Common myeloid progenitor, CD34-positive (primary cell): ENCODE measurements at regions not wholly inside any gene's neighbourhood (a gene's known extent, or its start where the extent isn't known, plus 50 kb on each side); places are given as distances from the start of the nearest gene placed in this dataset.
A peak's percentile ranks its signal among the peaks of the same experiment; 100 is the strongest.
"Not testable (repeated sequence)": the region's sequence is repeated elsewhere in the genome, so short reads cannot be mapped to it uniquely, and the experiment has no call there.

Source experiments
- CTCF ChIA-PET: fragments of 350-600 bp; sonication (Branson Sonifier 250); formaldehyde crosslinking; loops from one replicate; lab custom pipeline; 2021; ENCODE audit warnings: antibody characterized with exemption; lab: Charles Lee
- POLR2A ChIA-PET: fragments of 350-600 bp; sonication (Branson Sonifier 250); formaldehyde crosslinking; loops from one replicate; lab custom pipeline; 2021; ENCODE audit warnings: antibody characterized with exemption; lab: Charles Lee
- DNase-seq, 3 donors: peaks; one replicate each; pipeline versions ENCODE4 v3.0.0 to v3.0.0-alpha.2; 2013
- H3K27ac ChIP-seq, 2 experiments: 1 replicate in 1 of 2; 2 replicates in 1 of 2; pipeline ENCODE4 v1.7.0; 2013; ENCODE audit warnings: inconsistent platforms in 2 of 2, low read length in 2 of 2, mild to moderate bottlenecking in 2 of 2, low read depth in 1 of 2, moderate library complexity in 1 of 2; ENCODE audit not compliant: severe bottlenecking in 2 of 2, insufficient read depth in 1 of 2, poor library complexity in 1 of 2
- H3K27me3 ChIP-seq, 5 experiments: replicated peaks in 2 of 5; 1 replicate in 3 of 5; 2 replicates in 2 of 5; pipeline versions ENCODE4 v1.6.1 to v1.7.0; 2013; ENCODE audit warnings: low read length in 4 of 5, mild to moderate bottlenecking in 2 of 5, moderate library complexity in 2 of 5, inconsistent platforms in 1 of 5; ENCODE audit not compliant: insufficient read depth in 5 of 5, control insufficient read depth in 4 of 5
- H3K36me3 ChIP-seq, 4 experiments: 1 replicate in 2 of 4; 2 replicates in 2 of 4; pipeline versions ENCODE4 v1.6.1 to v1.7.0; 2013; ENCODE audit warnings: low read length in 3 of 4, control low read depth in 1 of 4, mild to moderate bottlenecking in 1 of 4; ENCODE audit not compliant: control insufficient read depth in 4 of 4, insufficient read depth in 4 of 4
- H3K4me1 ChIP-seq, 4 experiments: 1 replicate in 3 of 4; 2 replicates in 1 of 4; pipeline versions ENCODE4 v1.6.1 to v1.7.1; 2013; ENCODE audit warnings: low read length in 3 of 4, mild to moderate bottlenecking in 3 of 4, control low read depth in 1 of 4, inconsistent platforms in 1 of 4, moderate library complexity in 1 of 4; ENCODE audit not compliant: control insufficient read depth in 4 of 4, insufficient read depth in 4 of 4; ENCODE audit errors: control extremely low read depth in 1 of 4
- H3K4me3 ChIP-seq, 7 experiments: 1 replicate in 4 of 7; 2 replicates in 3 of 7; pipeline versions ENCODE4 v1.5.1 to v1.7.0; 2013; ENCODE audit warnings: mild to moderate bottlenecking in 7 of 7, low read length in 6 of 7, moderate library complexity in 6 of 7, inconsistent platforms in 2 of 7, low read depth in 2 of 7, control low read depth in 1 of 7; ENCODE audit not compliant: insufficient read depth in 4 of 7, control insufficient read depth in 1 of 7; ENCODE audit errors: extremely low read depth in 1 of 7
- H3K9me3 ChIP-seq, 5 experiments: 1 replicate in 4 of 5; 2 replicates in 1 of 5; pipeline versions ENCODE4 v1.6.1 to v1.7.1; 2013; ENCODE audit warnings: low read length in 4 of 5, mild to moderate bottlenecking in 2 of 5, inconsistent platforms in 1 of 5, low read depth in 1 of 5, moderate library complexity in 1 of 5; ENCODE audit not compliant: control insufficient read depth in 4 of 5, insufficient read depth in 2 of 5; ENCODE audit errors: control extremely low read depth in 1 of 5
- WGBS: methylation state at CpG from one replicate; pipeline ENCODE4 v1.1.5; 2013; ENCODE audit not compliant: insufficient coverage; 5-methylcytosine and 5-hydroxymethylcytosine counted together

DNA sequence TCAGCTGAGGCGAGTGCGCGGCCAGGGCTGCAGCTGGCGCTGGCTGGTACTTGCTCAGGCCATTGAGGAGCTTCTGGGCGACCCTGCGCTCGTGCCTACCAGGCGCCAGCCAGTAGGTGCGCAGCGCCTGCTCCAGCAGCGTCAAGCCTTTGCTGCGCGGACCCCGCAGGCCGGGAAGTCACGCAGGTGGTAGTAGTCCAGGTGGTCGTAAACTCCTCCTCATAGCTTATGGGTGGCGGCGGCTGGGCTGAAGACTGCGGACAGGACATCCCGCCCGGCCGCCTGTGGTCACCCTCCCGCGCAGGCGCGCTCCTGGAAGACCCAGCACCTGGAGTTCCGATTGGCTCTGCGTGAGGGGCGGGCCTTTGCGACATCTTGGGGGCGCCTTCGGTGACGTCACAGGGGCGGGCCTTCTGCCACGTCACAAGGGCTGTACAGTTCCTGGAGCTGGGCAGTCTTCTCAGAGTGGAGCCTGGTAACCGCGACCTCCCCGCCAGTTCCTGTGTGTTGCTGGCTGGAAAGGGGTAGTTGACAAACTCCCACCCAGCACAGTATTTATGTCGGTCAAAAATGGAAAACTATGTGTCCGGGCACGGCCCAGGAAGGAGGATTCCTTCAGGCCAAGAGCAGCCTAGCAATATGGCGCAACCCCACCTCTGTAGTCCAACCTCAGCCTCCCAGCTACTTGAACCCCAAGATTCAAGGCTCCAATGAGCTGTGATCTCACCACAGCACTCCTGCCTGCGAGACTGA is 102.2 kb upstream of the VKORC1L1 start:
- H3K4me3 ChIP-seq = peak overlapping the region; percentile 78 to 91 (median 82)
- H3K4me1 ChIP-seq, POLR2A ChIA-PET, H3K36me3 ChIP-seq, H3K9me3 ChIP-seq, CTCF ChIA-PET, H3K27me3 ChIP-seq: not testable (repeated sequence)
- peak overlapping the region; percentile 40 to 83 for H3K27ac ChIP-seq
- DNase-seq = peak; percentile 90 to 94 (median 92)
- WGBS = 0% methylated on average over 26 of the region's 44 CpGs

DNA sequence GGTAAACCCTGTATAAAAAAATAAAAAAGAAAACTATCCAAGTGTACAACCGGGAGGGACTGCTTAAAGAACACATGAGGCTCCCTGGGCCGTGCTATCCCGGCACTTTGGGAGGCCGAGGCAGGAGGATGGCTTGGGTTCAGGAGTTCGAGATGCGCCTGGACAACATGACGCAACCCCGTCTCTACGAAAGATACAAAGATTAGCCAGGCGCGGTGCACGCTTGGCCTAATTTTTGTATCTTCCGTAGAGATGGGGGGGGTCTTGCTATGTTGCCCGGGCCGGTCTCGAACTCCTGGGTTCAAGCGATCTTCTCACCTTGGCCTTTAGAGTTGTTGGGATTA is 101.7 kb upstream of the VKORC1L1 start:
- H3K4me3 ChIP-seq = peak overlapping the region; percentile 35 to 91 (median 82)
- H3K27me3 ChIP-seq, H3K36me3 ChIP-seq, H3K9me3 ChIP-seq, H3K4me1 ChIP-seq, DNase-seq, CTCF ChIA-PET, POLR2A ChIA-PET: not testable (repeated sequence)
- H3K27ac ChIP-seq = peak overlapping the region; percentile 40 to 83
- 96% methylated on average over 13 of the region's 17 CpGs for WGBS

DNA sequence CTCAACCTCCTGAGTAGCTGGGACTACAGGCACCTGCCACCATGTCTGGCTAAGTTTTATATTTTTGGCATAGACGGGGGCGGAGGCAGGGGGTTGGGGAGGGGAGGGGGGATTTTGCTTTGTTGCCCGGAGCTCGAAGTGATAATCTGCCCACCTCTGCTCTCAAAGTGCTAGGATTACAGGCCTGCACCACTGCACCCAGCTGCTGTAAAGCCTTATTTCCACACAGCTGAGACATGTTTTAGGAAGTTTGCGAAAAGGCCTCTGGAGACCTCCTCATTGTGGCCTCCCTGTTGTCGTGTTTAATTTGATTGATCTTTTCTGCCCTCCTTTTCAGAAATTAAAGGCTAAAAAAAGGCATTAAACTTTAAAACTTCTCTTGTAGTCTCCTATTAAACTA is 96.2 kb upstream of the VKORC1L1 start:
- DNase-seq, H3K4me1 ChIP-seq, H3K36me3 ChIP-seq, H3K27me3 ChIP-seq, POLR2A ChIA-PET, H3K27ac ChIP-seq, H3K9me3 ChIP-seq, H3K4me3 ChIP-seq, CTCF ChIA-PET: not testable (repeated sequence)
- WGBS = no CpG with 5 or more reads among the region's 6 CpGs

DNA sequence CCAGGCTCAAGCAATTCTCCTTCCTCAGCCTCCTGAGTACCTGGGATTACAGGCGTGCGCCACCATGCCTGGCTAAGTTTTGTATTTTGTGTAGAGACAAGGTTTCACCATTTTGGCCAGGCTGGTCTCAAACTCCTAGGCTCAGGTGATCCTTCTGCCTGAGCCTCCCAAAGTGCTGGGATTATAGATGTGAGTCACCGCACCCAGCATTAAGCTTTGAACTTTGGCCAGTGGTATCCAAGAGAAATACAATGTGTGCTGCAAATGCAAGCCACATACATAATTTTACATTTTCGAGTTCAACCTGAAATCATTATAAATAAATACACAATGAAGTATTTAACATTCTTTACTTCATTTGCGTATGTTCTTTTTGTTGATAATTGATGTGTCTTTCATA is 82.9 kb upstream of the VKORC1L1 start:
- H3K4me3 ChIP-seq, H3K27ac ChIP-seq, H3K27me3 ChIP-seq, H3K36me3 ChIP-seq, CTCF ChIA-PET, H3K4me1 ChIP-seq, H3K9me3 ChIP-seq, DNase-seq, POLR2A ChIA-PET: not testable (repeated sequence)
- WGBS = no CpG with 5 or more reads among the region's 5 CpGs

DNA sequence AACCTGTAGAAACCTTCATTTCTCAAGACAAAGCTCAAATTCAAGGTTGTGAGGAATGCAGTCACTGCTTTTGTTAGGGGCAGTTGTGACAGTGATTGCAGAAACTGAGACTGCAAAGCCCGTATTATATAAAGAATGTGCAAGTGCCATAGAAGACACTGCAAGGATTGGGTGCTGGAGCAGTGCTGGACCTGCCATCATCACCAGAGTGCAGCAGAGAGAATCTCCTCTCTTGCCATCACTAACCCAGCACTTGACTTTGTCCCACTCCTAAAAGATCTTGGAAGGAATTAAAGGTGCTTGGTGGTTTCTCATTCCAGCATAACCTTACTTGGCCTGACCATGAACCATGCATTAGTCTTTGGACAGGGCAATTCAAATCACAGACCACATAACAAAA is 81.1 kb upstream of the VKORC1L1 start:
- CTCF ChIA-PET, H3K27ac ChIP-seq, H3K27me3 ChIP-seq, H3K4me3 ChIP-seq, H3K36me3 ChIP-seq, H3K4me1 ChIP-seq, H3K9me3 ChIP-seq, DNase-seq, POLR2A ChIA-PET: not testable (repeated sequence)
- WGBS = no CpG with 5 or more reads among the region's 1 CpG

DNA sequence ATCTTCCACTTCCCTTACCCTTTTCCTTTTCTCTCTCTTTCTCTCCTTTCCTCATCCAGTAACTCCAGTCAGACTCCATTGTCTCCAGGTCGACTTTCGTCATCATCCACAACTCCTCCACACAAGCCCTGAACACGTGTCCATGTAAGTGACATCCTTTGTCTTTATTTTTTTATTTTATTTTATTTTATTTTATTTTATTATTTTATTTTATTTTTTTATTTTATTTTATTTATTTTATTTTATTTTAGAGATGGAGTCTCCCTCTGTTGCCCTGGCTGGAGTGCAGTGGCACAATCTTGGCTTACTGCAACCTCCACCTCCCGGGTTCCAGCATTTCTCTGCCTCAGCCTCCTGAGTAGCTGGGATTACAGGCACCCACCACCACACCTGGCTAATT is 80.1 kb upstream of the VKORC1L1 start:
- H3K36me3 ChIP-seq, H3K27ac ChIP-seq, H3K9me3 ChIP-seq, H3K27me3 ChIP-seq, CTCF ChIA-PET, DNase-seq, POLR2A ChIA-PET, H3K4me1 ChIP-seq, H3K4me3 ChIP-seq: not testable (repeated sequence)
- no CpG with 5 or more reads among the region's 4 CpGs for WGBS

DNA sequence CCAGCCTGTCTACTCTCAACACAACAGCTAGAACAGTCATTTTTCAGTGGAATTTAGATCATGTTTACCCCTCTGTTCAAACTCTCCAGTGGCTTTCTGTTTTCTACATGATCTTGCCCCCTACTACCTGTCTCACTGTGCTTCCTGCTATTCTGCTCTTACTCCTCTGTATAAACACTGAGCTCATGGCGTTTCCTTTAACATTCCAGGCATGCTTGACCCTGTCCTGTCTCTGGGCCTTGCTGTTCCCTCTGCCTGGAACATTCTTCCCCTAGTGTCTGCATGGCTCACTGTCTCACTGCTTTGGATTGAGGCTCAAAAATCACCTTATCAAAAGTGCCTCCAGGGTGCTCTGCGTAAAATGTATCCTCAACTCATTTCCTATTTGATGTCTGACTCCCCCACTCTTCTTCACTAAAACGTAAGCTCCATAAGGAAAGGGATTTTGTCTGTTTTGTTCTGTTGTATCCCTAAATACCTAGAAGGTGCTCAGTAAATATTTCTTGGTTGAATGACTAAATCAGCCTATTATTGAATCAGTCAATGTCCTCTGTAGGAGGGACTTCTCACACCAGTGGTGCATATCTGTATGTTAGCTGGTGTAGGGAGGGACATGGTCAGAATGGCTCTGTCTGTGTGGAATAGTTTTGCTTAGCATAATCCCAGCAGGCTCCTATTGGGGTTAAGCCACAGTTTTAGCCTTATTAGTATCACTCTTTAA is 78.0 kb upstream of the VKORC1L1 start:
- H3K9me3 ChIP-seq, H3K4me3 ChIP-seq, H3K27ac ChIP-seq, DNase-seq, POLR2A ChIA-PET, H3K36me3 ChIP-seq, H3K4me1 ChIP-seq, H3K27me3 ChIP-seq, CTCF ChIA-PET: not testable (repeated sequence)
- 89% methylated on average over 1 of the region's 3 CpGs for WGBS
